ENCODE measurements at regions not wholly inside any gene's neighbourhood (a gene's known extent, or its start where the extent isn't known, plus 50 kb on each side); places are given as distances from the start of the nearest gene placed in this dataset.

- H3F3A ChIP-seq (replicated peaks; ENCODE audit: insufficient read depth), result no peaks in the 10 kb centered on the region
- no peak overlapping the region for H3K4me3 ChIP-seq (ENCODE audit: low read depth in 2 of 2, low read length in 1 of 2)
- no peaks in the 10 kb centered on the region; the same call in 1 of the 2 replicates for H3K9me3 ChIP-seq
- no peak overlapping the region for H3K4me2 ChIP-seq
- WGBS (ENCODE audit: low lambda C conversion rate), result 14% methylated on average over 2 of the region's 2 CpGs
- no peaks in the 10 kb centered on the region for H3K36me3 ChIP-seq (replicated peaks in 1 of 2; ENCODE audit: control insufficient read depth in 1 of 2, insufficient read depth in 2 of 2, low read length in 1 of 2)
- no peak overlapping the region for H3K9ac ChIP-seq
- no peaks in the 10 kb centered on the region for H3K79me2 ChIP-seq (ENCODE audit: insufficient read depth)
- TF ChIP-seq REST (IDR thresholded peaks at IDR 0.05; ENCODE audit: low read depth, low read length) (no peak), RFX5 (IDR thresholded peaks at IDR 0.05; ENCODE audit: low read length) (no peak), NRF1 (IDR thresholded peaks at IDR 0.05; ENCODE audit: low read depth, low read length) (no peak), USF1 (IDR thresholded peaks at IDR 0.05; ENCODE audit: borderline replicate concordance, low read depth) (no peak), TCF12 (IDR thresholded peaks at IDR 0.05) (no peak), ELF1 (IDR thresholded peaks at IDR 0.05) (no peak), USF2 (IDR thresholded peaks at IDR 0.05; ENCODE audit: borderline replicate concordance, low read depth, low read length) (no peak), GATA2 (CRISPR knock-in tag; IDR thresholded peaks at IDR 0.05) (no peak), YY1 (IDR thresholded peaks at IDR 0.05; ENCODE audit: low read depth) (no peak), RCOR1 (IDR thresholded peaks at IDR 0.05; ENCODE audit: low read length) (no peak), RXRA (IDR thresholded peaks at IDR 0.05; ENCODE audit: borderline replicate concordance, low read depth) (no peak), JUND (IDR thresholded peaks at IDR 0.05) (no peak), RAD21 (IDR thresholded peaks at IDR 0.05; ENCODE audit: low read length) (no peak), SMC3 (IDR thresholded peaks at IDR 0.05; ENCODE audit: low read depth, low read length) (no peak), CTCF (IDR thresholded peaks at IDR 0.05) (no peak), FOSL2 (IDR thresholded peaks at IDR 0.05; ENCODE audit: borderline replicate concordance, low read depth) (no peak), MEF2A (IDR thresholded peaks at IDR 0.05; ENCODE audit: borderline replicate concordance, low read depth) (no peak), ZBTB33 (IDR thresholded peaks at IDR 0.05; ENCODE audit: borderline replicate concordance, low read depth) (no peak), EP300 (IDR thresholded peaks at IDR 0.05; ENCODE audit: borderline replicate concordance in 1 of 2, low read depth in 1 of 2, low read length in 1 of 2) (no peak), IRF3 (IDR thresholded peaks at IDR 0.05; ENCODE audit: low read depth, low read length) (no peak)
- H4K20me1 ChIP-seq (ENCODE audit: insufficient read depth), result no peaks in the 10 kb centered on the region
- no peak for DNase-seq
- CTCF ChIA-PET, result no interaction called here
- H3K27me3 ChIP-seq (ENCODE audit: insufficient read depth), result no peaks in the 10 kb centered on the region
- no peaks in the 10 kb centered on the region for H3K4me1 ChIP-seq (ENCODE audit: control insufficient read depth in 1 of 2, insufficient read depth in 2 of 2, low read depth in 1 of 2, low read length in 1 of 2)
- H2AFZ ChIP-seq (ENCODE audit: low read depth), result no peak overlapping the region
- H3K9me2 ChIP-seq, result no peaks in the 10 kb centered on the region
- POLR2A ChIA-PET, result no interaction called here
- no peak overlapping the region for H3K27ac ChIP-seq (ENCODE audit: low read depth in 2 of 2, low read length in 1 of 2)
Observed at GRCh38 chr16:60413969-60414368, 1622.3 kb downstream of the CDH8 start.

Data from SK-N-SH (cell line).